NCI-H2196 (cell line): ENCODE measurements at regions not wholly inside any gene's neighbourhood (a gene's known extent, or its start where the extent isn't known, plus 50 kb on each side); places are given as distances from the start of the nearest gene placed in this dataset.
"Not testable (repeated sequence)": the region's sequence is repeated elsewhere in the genome, so short reads cannot be mapped to it uniquely, and the experiment has no call there.

Experiments
- DNase-seq: peaks from one replicate; lab custom pipeline; 2025; ENCODE audit not compliant: unreplicated experiment; lab: John Stamatoyannopoulos, UW

DNA sequence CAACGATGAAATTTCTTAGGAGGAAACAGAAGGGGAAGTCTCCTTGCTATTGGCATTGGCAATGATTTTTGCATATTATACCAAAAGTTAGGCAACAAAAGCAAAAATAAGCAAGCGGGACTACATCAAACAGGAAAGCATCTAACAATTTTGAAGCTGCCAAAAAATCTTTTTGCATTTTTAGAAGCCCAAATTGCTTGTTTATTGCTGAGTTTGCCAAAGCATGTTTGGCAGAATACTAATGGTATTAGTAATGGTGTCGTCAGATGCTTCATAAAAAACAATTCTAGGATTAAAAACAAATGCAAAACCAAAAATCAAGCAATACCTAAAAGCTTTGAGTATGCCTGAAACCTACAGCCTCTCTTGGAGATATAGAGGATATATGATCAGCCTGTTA is 80.0 kb downstream of the GALR1 start:
- DNase-seq = no peak

DNA sequence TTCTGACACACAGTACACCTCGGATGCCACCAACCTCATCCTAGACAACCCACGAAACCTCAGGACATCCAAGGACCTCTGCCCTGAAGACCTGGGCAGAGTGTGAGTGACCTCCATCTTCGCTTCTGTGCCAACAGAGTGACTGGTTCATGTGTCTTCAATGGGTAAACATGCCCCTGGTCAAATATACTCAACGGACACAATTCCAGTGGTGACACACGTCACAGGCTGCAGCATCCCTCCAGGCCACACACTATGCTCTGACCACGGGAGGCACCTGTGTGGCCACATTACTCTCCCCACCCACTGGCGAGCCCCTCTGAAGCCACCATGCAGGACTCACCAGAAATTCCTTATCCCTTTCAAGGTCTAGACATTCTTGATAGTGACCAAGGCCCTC is 85.2 kb downstream of the GALR1 start:
- DNase-seq = no peak

- no peak for DNase-seq
Measured at GRCh38 chr18:77337604-77338003, 88.0 kb downstream of the GALR1 start.

GRCh38 chr18:77339093-77339492 is 89.4 kb downstream of the GALR1 start:
- DNase-seq = no peak

GRCh38 chr18:77339623-77340022 is 90.0 kb downstream of the GALR1 start:
- DNase-seq = no peak

GRCh38 chr18:77340815-77341214 is 91.2 kb downstream of the GALR1 start:
- DNase-seq = no peak

DNA sequence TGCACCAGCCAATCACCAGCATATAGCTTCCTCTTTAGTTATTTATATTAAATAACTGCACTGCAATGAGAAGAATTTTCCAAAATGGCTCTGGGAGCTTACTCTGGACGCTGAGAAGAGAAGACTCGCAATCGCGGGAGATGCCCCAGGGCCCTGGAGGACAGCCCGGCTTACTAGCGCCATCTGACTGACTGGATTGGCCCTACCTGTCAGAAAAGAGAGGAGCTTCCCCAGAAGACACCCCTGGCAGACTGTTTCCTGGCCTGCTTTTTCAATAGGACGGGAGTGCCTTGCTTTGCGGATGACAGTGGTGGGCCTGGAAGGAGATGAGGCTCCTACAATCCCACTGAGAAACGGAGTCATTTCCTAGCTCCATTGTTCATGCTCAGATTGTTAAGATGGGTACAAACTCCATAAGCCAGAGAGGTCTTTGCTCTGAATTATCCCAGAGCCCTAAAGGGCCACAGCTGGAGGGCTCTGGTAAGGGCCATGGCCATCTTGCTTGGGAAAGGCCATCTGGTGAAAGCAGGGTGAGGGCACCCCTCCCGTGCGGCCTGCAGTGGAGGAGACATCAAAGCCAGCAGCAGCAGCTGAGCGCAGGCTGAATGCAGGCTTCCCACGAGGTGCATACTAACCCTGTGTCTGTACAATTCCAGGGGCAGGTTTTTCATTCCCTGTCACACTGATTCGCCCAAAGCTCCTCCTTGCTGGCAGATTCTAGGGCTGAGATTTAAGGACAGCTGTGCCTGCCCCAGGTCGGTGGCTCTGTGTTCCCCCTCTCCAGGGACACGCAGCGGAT is 92.1 kb downstream of the GALR1 start:
- DNase-seq = no peak

GRCh38 chr18:77342736-77343135 is 93.1 kb downstream of the GALR1 start:
- DNase-seq = no peak

DNA sequence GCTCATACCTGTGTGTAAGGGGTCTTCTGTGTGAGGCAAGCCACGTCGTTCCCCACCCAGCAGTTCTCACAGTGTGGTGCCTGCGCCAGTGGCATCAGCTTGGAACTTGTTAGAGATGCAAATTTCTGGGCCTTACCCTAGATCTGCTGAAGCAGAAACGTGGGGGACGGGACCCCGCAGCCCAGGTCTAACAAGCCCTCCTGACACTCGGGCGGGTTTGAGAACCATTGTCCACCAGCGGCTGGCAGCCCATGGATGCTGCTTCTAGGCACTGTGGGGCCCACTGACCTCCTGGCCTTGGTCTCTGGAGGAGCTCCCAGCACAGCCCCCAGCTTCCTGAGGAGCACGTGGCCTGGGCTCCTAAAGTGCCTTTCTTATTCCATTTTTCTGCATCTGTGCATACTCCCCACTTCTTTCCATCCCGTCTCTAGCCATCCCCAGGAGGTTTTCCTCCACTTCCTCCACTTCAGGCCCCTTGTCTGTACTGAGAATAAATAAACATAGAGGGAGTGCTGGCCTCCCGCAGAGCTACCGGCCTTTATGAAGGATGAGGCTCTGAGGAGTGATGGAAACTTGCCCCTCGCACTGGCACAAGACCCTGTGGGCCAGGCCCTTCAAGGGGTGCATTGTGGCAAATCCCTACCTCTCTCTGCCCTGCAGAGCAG is 94.3 kb downstream of the GALR1 start:
- DNase-seq = no peak

DNA sequence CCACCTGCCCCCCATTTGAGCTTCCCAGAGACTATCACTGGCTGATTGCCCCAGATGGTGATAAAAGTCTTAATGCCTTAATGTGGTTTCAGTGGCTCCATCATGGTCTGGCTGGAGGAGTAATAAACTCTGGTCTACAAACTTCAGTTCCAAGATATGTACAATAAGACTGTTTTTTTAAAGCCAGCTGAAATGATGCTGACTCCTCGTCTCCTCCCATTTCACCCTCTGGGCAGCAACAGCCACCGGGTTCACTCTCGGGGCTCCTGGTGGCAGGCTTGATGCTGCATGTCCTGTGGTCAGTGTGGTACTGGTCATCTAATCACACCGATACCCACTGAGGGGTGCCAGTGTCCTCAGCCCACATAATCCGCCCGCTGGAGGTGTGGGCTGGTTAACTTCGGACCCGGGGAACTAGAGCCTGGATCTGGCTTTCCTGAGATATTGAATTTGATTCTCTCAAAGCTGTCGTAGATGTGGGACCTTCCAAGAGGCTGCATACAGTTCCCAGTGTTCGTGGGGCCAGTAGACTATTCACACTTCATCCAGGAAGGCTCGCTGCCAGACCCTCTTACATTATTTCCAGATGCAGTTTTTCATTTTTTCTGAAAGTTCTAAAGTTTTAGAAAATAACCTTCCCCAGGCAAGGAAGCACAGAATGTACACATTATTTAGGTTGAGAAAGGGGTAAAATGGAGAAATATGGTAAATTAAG is 95.3 kb downstream of the GALR1 start:
- no peak for DNase-seq

DNA sequence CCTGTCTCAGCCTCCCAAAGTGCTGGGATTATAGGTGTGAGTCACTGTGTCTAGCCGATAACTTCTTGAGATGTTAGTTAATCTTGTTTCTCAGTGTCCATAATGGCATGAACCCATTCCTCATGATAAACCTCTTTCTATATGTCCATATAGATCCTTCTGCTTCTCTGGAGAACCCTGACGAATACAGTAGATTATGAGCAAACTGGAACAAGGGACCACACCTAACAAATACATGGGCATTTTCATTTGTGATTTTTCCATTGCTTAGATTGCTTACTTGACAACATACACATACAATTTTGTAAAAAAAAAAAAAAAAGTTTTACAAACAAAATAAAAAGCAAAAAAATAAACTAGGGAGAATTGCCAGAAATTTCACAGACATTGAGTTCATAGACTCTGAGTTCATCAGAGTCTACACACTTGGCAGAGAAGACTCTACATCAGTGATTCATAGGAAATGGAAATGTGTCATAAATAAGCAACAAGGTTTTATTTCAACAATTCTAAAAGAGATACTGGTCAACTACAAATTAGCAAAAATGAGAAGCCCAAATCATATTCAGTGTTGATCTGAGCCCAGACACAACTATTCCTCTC is 96.7 kb downstream of the GALR1 start:
- DNase-seq = no peak

DNA sequence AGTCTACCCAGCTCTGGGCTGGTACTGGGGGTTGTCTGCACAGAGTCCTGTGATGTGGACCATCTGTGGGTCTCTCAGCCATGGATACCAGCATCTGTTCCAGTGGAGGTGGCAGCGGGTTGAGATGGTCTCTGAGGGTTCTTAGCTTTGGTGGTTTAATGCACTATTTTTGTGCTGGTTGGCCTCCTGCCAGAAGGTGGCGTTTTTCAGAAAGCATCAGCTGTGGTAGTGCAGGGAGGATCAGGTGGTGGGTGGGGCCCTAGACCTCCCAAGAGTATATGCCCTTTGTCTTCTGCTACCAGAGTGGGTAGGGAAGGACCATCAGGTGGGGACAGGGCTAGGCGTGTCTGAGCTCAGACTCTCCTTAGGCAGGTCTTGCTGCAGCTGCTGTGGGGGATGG is 103.7 kb downstream of the GALR1 start:
- not testable (repeated sequence) for DNase-seq

DNA sequence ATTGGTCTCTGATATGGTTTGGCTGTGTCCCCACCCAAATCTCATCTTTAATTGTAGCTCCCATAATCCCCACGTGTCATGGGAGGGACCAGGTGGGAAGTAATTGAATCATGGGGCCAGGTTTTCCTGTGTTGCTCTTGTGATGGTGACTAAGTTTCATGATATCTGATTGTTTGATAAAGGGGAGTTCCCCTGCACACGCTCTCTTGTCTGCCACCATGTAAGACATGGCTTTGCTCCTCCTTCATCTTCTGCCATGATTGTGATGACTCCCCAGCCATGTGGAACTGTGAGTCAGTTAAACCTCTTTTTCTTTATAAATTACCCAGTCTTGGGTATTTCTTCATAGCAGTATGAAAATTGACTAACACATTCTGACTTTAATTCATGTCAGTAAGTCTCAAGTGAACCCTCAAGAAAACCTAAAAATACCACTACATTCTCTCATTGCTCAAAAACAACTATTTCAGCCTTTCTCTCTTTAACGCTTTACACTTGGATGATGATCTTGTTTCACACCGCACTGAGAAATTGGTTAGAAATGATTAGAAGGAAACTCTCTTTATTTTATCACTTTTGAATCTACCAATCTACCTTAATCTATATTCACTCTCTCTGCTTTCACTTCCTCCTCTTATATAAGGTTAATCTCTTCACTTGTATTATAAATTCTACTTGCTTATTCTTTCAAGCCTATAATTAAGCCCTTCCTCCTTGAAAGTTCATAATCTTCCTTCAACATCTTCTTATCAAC is 110.1 kb downstream of the GALR1 start:
- no peak for DNase-seq

DNA sequence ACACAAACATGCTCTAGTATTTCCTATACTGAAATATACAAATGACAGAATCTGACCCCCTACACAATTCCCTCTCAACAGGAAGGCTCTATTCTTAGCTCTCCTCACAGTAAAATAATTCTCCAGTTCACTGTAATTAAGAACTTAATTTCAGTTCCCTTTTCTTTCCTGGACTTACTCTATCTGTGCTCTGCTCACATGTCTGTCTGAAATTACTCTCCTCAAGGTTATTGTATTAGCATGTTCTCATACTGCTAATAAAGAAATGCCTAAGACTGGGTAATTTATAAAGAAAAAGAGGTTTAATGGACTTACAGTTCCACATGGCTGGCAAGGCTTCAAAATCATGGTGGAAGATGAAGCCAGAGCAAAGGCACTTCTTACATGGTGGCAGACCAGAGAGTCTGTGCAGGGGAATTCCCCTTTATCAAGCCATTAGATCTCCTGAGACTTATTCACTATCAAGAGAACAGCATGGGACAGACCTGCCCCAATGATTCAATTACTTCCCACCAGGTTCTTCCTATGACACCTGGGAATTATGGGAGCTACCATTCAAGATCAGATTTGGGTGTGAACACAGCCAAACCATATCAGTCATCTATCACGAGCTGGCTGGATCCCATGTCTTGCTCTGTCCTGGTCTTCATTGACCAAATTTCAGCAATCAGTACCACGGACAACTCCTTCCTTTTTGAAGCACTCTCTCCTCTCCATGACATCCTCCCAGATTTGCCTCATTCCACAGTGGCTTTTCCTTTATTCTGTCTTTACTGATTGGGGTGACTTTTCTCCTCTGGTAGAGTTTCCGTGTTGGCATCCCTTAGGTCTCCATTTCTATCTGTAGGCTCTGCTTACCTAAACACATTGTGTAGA is 110.9 kb downstream of the GALR1 start:
- no peak for DNase-seq

DNA sequence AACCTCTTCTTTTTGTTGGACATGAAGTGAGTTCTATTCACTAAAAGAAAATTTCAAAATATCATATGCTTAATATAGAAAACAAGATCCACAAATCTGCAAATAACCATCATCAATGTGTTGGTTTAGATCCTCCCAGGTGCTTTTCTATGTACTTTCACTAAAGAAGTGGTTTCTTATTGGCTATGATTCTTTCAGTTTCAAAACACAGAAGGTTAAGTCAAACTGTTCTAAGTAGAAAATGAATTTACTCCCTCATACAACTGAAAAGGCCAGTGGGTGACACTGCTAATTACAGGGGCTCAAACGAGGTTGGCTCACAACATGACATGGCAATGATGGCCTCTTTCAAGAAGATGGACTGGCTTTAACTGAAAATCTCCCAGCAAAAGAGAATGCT is 111.7 kb downstream of the GALR1 start:
- DNase-seq = no peak

DNA sequence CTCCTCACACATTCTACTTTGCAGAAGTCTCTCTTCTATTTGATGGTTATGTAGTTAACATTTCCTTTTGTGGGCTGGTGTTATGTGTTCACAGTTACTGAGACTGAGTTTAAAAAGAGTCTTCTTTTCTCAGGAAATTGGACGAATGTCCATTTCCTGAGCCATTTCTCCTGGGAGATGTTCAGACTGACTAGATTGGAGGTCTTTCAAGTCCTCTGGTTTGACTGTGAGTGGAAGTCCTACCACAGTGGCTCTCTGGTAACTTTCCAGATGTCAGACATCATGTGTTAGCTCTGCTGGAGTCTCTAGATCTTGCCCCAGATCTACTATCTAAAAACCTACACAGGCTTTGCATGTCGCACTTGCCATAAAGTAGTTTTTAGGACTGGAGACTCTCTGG is 116.0 kb downstream of the GALR1 start:
- DNase-seq = no peak

- DNase-seq = no peak
Measured at GRCh38 chr18:77366067-77366719, 116.5 kb downstream of the GALR1 start.

- no peak for DNase-seq
Measured at GRCh38 chr18:77366720-77367641, 117.3 kb downstream of the GALR1 start.
